CD4-positive, alpha-beta T cell treated with Interleukin-6 for 4 hours (primary cell): ENCODE measurements at regions not wholly inside any gene's neighbourhood (a gene's known extent, or its start where the extent isn't known, plus 50 kb on each side); places are given as distances from the start of the nearest gene placed in this dataset.
"Not testable (repeated sequence)": the region's sequence is repeated elsewhere in the genome, so short reads cannot be mapped to it uniquely, and the experiment has no call there.

Experiments
- DNase-seq: peaks from one replicate; pipeline ENCODE4 v3.0.0-alpha.2; 2020; ENCODE audit warnings: mixed read lengths

GRCh38 chr3:170701696-170702678, 116.1 kb upstream of the SLC7A14 start:
- DNase-seq = no peak

DNA sequence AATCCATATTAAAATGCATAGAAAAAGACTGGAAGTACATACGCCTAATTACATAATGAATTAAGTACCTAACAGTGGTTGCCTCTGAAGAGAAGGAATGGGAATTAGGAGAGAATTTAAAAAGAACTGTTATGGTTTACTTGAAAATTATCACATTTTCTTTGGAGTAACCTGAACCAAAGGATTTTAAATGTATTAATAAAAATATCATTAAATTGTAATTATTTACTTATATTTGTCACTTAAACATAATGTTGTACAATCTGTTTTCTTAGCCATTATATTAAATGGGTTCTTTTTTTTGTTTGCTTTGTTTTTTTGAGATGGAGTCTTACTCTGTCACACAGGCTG, 114.2 kb upstream of the SLC7A14 start:
- DNase-seq = no peak

- DNase-seq = no peak
These were observed 113.5 kb upstream of the SLC7A14 start for GRCh38 chr3:170699158-170700053.

GRCh38 chr3:170697908-170698307, 112.0 kb upstream of the SLC7A14 start:
- DNase-seq = no peak

DNA sequence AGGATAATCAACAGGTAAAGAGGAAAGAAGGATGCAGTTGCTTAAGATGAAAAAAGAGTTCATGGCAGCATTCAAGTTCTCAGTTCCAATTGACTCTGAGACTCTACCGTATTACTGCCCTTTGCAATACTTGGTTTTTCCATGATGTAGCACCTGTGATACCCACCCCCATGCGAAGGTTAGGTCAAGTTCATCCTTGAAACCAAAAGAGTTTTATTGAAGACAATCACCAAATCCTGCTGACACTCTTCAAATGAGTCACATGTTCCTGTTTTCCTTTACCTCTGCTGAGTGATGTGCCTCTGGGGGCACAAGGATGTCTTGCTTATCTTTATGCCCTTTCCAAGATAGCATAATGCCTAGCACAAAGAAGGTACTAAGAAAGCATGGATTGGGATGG, 111.3 kb upstream of the SLC7A14 start:
- no peak for DNase-seq

GRCh38 chr3:170695486-170696064, 109.7 kb upstream of the SLC7A14 start:
- no peak for DNase-seq

GRCh38 chr3:170692720-170693119, 106.8 kb upstream of the SLC7A14 start:
- DNase-seq = no peak

DNA sequence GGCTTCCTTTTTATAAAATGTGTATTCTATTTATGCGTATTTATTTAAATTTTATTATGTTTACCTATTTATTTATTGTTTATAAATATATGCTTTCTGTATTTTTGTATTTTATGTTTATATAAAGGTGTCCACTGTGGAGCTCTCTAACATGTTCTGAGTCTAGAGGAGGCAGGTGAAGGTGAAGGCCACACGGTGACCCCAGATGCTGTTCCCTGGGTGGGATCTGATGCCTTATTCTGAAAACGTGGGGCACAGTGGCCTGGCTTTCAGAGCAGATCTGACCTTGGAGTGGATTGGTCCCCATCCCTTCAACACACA, 104.7 kb upstream of the SLC7A14 start:
- DNase-seq = no peak

DNA sequence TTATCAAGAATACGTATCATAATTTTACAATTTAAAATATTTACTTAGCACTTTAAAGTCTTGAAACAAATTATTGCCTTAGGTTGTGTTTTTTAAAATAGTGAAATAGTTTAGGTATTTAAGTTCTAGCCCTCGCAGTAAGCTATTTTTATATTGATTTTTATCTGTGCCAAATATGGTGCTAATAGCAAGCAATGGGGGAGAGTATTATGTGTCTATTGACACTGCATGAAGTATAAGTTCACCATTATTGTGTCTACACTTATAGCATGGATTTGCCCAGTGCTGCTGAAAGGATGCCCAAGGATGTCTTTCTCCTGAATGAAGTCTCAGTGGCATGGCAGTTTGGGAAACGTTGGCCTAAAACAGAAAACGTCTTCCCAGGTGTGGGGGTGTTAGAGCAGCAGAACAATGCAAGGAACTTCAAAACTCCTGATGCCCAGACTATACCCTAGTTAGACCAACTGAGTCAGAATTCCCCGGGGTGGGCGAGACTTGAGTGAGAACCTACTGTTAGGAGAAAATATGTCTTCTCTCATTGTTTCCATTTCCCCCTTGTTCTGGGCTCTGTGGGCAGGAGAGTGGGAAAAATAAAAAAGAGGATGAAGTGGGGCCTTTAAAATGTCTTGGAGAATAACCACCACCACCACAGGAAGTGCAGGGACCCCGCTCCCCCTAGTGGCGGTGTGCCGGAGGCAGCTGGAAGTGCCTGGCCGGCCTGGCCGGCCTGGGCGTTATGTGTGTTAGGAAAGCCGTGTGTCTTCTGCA, 104.2 kb upstream of the SLC7A14 start:
- peak; percentile 45 for DNase-seq

GRCh38 chr3:170689296-170689829, 103.5 kb upstream of the SLC7A14 start:
- DNase-seq = no peak

DNA sequence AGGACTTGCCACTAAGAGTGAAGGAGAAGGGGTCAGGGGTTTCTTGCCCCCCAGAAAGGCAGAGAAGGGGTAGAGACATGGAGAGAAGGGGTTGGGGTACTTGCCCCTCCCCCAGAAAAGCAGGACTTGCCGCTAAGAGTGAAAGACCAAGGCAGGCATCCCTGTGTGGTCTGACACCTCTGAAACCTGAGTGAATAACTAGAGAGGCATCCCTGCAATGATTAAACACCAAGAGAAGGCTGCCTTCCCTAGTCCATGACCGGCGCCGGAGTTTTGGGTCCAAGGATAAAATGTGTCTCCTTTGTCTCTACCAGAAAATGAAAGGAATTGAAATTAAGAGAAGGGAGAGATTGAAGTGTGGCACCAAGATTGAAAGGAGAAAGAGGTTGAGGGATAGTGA, 102.3 kb upstream of the SLC7A14 start:
- DNase-seq = not testable (repeated sequence)

- no peak for DNase-seq
These were observed 94.7 kb upstream of the SLC7A14 start for GRCh38 chr3:170680593-170680992.

- DNase-seq = no peak
These were observed 93.3 kb upstream of the SLC7A14 start for GRCh38 chr3:170679190-170679589.

- DNase-seq = no peak
These were observed 84.6 kb upstream of the SLC7A14 start for GRCh38 chr3:170670504-170670903.

- DNase-seq = not testable (repeated sequence)
These were observed 77.1 kb upstream of the SLC7A14 start for GRCh38 chr3:170662986-170663385.

- DNase-seq = no peak
These were observed 74.3 kb upstream of the SLC7A14 start for GRCh38 chr3:170660139-170660538.

- no peak for DNase-seq
These were observed 71.4 kb upstream of the SLC7A14 start for GRCh38 chr3:170657312-170657711.

DNA sequence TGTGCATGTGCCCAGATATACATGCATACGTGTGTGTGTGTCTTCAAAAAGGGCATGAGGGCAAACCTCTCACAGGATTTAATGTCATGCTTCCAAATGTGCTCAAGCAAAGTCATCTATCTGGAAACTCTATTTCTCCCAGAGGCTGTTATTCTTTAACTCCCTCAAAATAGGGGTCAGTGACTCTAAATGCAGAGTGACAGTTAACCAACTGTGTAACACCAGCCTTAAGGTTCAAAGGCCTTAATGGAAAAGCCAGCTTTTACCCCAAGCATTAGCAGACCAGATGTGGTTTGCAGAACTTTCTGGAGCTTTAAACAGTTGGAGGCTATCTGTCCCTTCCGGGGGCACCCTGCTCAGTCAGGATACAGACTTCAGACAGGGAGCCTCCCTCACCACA, 70.4 kb upstream of the SLC7A14 start:
- no peak for DNase-seq

DNA sequence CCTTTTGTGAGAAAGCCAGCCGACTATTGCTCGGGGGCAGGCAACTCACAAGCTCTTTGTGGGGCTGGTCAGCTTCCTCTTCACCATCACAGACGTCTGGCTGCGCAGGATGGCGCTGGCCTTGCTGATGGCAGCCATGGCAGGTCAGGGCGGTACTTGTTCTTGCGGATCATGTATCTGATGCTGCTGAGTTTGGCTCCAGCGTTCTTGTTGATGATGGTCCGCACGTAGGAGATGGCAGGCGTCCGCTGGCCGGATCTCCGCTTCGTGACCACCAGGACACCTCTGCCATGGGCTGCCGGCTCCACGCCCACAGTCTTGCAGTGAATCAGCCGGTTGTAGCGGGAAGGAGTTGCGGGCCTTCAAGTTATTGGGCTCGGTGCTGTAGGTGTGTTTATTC, 67.9 kb upstream of the SLC7A14 start:
- no peak for DNase-seq

GRCh38 chr3:170651260-170651845, 65.5 kb upstream of the SLC7A14 start:
- DNase-seq = no peak

- not testable (repeated sequence) for DNase-seq
These were observed 64.7 kb upstream of the SLC7A14 start for GRCh38 chr3:170650557-170650956.

DNA sequence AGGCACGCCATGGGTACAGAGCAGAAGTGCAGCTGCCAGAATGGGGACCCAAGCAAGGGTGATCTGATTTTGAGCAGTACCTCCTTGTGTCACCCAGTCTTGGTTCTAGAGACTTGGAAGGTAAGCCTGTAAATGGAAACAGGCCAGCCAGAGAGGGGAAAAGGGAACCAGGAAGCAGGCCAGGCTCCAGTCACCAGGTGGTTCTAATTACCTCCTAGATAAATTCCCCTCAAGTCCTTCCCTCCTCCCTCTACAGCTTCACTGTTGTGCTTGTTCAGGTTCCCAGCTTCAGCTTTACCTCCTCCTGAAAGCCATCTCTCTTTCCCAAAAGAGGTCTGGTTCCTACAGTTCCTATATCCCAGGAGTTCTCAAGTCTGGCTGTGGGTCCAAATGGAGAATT, 58.8 kb upstream of the SLC7A14 start:
- DNase-seq = no peak
